ENCODE measurements at regions not wholly inside any gene's neighbourhood (a gene's known extent, or its start where the extent isn't known, plus 50 kb on each side); places are given as distances from the start of the nearest gene placed in this dataset.

GRCh38 chr3:170741756-170742529 lies 128.1 kb downstream of the RPL22L1 start:
- no peak overlapping the region for H3K27ac ChIP-seq (ENCODE audit: low read length)
- H3K4me3 ChIP-seq (ENCODE audit: low read depth in 1 of 2, low read length in 2 of 2), result no peak overlapping the region
- no peaks in the 10 kb centered on the region for H3K79me2 ChIP-seq (ENCODE audit: insufficient read depth, low read length)
- H3K36me3 ChIP-seq (ENCODE audit: insufficient read depth, low read length), result no peaks in the 10 kb centered on the region
- TF ChIP-seq CTCF (IDR thresholded peaks at IDR 0.05; ENCODE audit: borderline replicate concordance, extremely low read depth, low read length, poor library complexity, severe bottlenecking) (no peak), EZH2 (IDR thresholded peaks at IDR 0.05; ENCODE audit: borderline replicate concordance, low read depth, low read length, severe bottlenecking) (no peak)
- no peaks in the 10 kb centered on the region for H3K9me3 ChIP-seq (ENCODE audit: insufficient read depth, low read length, severe bottlenecking)
- H3K9ac ChIP-seq (ENCODE audit: low read depth, low read length), result no peak overlapping the region
- no peaks in the 10 kb centered on the region for H4K20me1 ChIP-seq (ENCODE audit: insufficient read depth, low read length)
- peaks cover 3% of the 10 kb centered on the region for H3K27me3 ChIP-seq (ENCODE audit: insufficient read depth, low read length, poor library complexity)
- no peak overlapping the region for H3K4me2 ChIP-seq (ENCODE audit: insufficient read depth, low read length)
- no peak overlapping the region for H2AFZ ChIP-seq (ENCODE audit: low read depth, low read length)
- H3K4me1 ChIP-seq (ENCODE audit: insufficient read depth, low read length), result no peaks in the 10 kb centered on the region
- no peak for ATAC-seq (ENCODE audit: insufficient read depth, low read depth)
- no peak for DNase-seq

GRCh38 chr3:170740726-170741591 lies 129.0 kb downstream of the RPL22L1 start:
- H3K4me2 ChIP-seq (ENCODE audit: insufficient read depth, low read length), result no peak overlapping the region
- peaks cover 3% of the 10 kb centered on the region for H3K27me3 ChIP-seq (ENCODE audit: insufficient read depth, low read length, poor library complexity)
- no peak overlapping the region for H3K4me3 ChIP-seq (ENCODE audit: low read depth in 1 of 2, low read length in 2 of 2)
- H3K9me3 ChIP-seq (ENCODE audit: insufficient read depth, low read length, severe bottlenecking), result no peaks in the 10 kb centered on the region
- H4K20me1 ChIP-seq (ENCODE audit: insufficient read depth, low read length), result no peaks in the 10 kb centered on the region
- H2AFZ ChIP-seq (ENCODE audit: low read depth, low read length), result no peak overlapping the region
- no peaks in the 10 kb centered on the region for H3K4me1 ChIP-seq (ENCODE audit: insufficient read depth, low read length)
- TF ChIP-seq EZH2 (IDR thresholded peaks at IDR 0.05; ENCODE audit: borderline replicate concordance, low read depth, low read length, severe bottlenecking) (no peak), CTCF (IDR thresholded peaks at IDR 0.05; ENCODE audit: borderline replicate concordance, extremely low read depth, low read length, poor library complexity, severe bottlenecking) (no peak)
- H3K27ac ChIP-seq (ENCODE audit: low read length), result no peak overlapping the region
- H3K79me2 ChIP-seq (ENCODE audit: insufficient read depth, low read length), result no peaks in the 10 kb centered on the region
- H3K36me3 ChIP-seq (ENCODE audit: insufficient read depth, low read length), result no peaks in the 10 kb centered on the region
- ATAC-seq (ENCODE audit: insufficient read depth, low read depth) (no peak), DNase-seq (no peak)
- H3K9ac ChIP-seq (ENCODE audit: low read depth, low read length), result no peak overlapping the region

GRCh38 chr3:170740285-170740684 lies 129.7 kb downstream of the RPL22L1 start:
- DNase-seq (no peak), ATAC-seq (ENCODE audit: insufficient read depth, low read depth) (no peak)
- no peak overlapping the region for H3K4me2 ChIP-seq (ENCODE audit: insufficient read depth, low read length)
- no peaks in the 10 kb centered on the region for H3K79me2 ChIP-seq (ENCODE audit: insufficient read depth, low read length)
- H3K27ac ChIP-seq (ENCODE audit: low read length), result no peak overlapping the region
- no peaks in the 10 kb centered on the region for H3K36me3 ChIP-seq (ENCODE audit: insufficient read depth, low read length)
- H4K20me1 ChIP-seq (ENCODE audit: insufficient read depth, low read length), result no peaks in the 10 kb centered on the region
- H3K4me3 ChIP-seq (ENCODE audit: low read depth in 1 of 2, low read length in 2 of 2), result no peak overlapping the region
- no peaks in the 10 kb centered on the region for H3K4me1 ChIP-seq (ENCODE audit: insufficient read depth, low read length)
- H3K9ac ChIP-seq (ENCODE audit: low read depth, low read length), result no peak overlapping the region
- no peak overlapping the region for H2AFZ ChIP-seq (ENCODE audit: low read depth, low read length)
- H3K9me3 ChIP-seq (ENCODE audit: insufficient read depth, low read length, severe bottlenecking), result no peaks in the 10 kb centered on the region
- H3K27me3 ChIP-seq (ENCODE audit: insufficient read depth, low read length, poor library complexity), result peaks cover 3% of the 10 kb centered on the region
- TF ChIP-seq CTCF (IDR thresholded peaks at IDR 0.05; ENCODE audit: borderline replicate concordance, extremely low read depth, low read length, poor library complexity, severe bottlenecking) (no peak), EZH2 (IDR thresholded peaks at IDR 0.05; ENCODE audit: borderline replicate concordance, low read depth, low read length, severe bottlenecking) (no peak)

Data from DND-41 (cell line).